GM12872 (cell line): ENCODE measurements at regions not wholly inside any gene's neighbourhood (a gene's known extent, or its start where the extent isn't known, plus 50 kb on each side); places are given as distances from the start of the nearest gene placed in this dataset.

Experiments used
- CTCF ChIP-seq: IDR thresholded peaks from 3 replicates; pipeline ENCODE4 v1.5.1; 2011; ENCODE audit warnings: low read depth, mild to moderate bottlenecking, low read length, moderate library complexity; ENCODE audit not compliant: insufficient read depth

GRCh38 chr3:101068876-101069606 lies 75.8 kb upstream of the ABI3BP start:
- TF ChIP-seq CTCF, result no peak

- no peak for TF ChIP-seq CTCF
Observed at GRCh38 chr3:101066711-101067129, 73.5 kb upstream of the ABI3BP start.

GRCh38 chr3:101065962-101066361 lies 72.7 kb upstream of the ABI3BP start:
- TF ChIP-seq CTCF, result no peak

GRCh38 chr3:101063401-101063800 lies 70.2 kb upstream of the ABI3BP start:
- no peak for TF ChIP-seq CTCF

GRCh38 chr3:101061312-101061711 lies 68.1 kb upstream of the ABI3BP start:
- TF ChIP-seq CTCF, result no peak

- no peak for TF ChIP-seq CTCF
Observed at GRCh38 chr3:101050866-101051265, 57.6 kb upstream of the ABI3BP start.

- TF ChIP-seq CTCF, result no peak
Observed at GRCh38 chr3:101050046-101050445, 56.8 kb upstream of the ABI3BP start.
